ENCODE measurements at regions not wholly inside any gene's neighbourhood (a gene's known extent, or its start where the extent isn't known, plus 50 kb on each side); places are given as distances from the start of the nearest gene placed in this dataset.

- no peak for TF ChIP-seq POLR2A (IDR thresholded peaks at IDR 0.05; ENCODE audit: insufficient read depth in 1 of 2, low read depth in 2 of 2, low read length in 2 of 2)
- TF ChIP-seq FUBP1 (CRISPR knock-in tag; IDR thresholded peaks at IDR 0.05; ENCODE audit: borderline replicate concordance) = no peak
- TF ChIP-seq ZNF512B (CRISPR knock-in tag; IDR thresholded peaks at IDR 0.05; ENCODE audit: borderline replicate concordance) = no peak
- no peak for TF ChIP-seq MAX (IDR thresholded peaks at IDR 0.05)
Measured at GRCh38 chr3:115536171-115536570, 87.1 kb upstream of the GAP43 start.

All from HepG2 (cell line).